LNCAP (cell line): ENCODE measurements at regions not wholly inside any gene's neighbourhood (a gene's known extent, or its start where the extent isn't known, plus 50 kb on each side); places are given as distances from the start of the nearest gene placed in this dataset.

ENCODE experiments used
- TF ChIP-seq, protein P1 (sequence below): fragments of 450-650 bp; IDR thresholded peaks from 2 replicates; pipeline ENCODE4 v1.5.1; 2017; ENCODE audit warnings: mild to moderate bottlenecking

DNA sequence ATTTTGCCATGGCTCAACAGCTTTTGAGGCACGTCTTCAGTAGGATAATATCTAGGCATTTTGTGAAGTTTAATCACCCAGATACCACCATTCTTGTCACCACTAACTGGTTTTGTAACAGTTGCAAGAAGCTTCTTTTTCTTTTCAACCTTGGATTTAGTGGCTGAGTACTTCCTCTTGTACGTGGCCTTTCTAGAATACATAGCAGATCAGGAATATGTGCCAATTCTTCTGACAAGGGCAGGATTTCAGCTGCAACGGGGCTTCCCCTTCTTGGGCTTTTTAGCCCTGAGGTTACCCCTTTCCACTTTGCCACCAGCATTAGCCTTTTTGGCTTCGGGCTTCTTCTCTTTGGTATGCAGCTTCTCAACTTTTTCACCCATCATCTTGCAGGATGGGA, 79.3 kb upstream of the WARS2 start:
- TF ChIP-seq, protein P1, sequence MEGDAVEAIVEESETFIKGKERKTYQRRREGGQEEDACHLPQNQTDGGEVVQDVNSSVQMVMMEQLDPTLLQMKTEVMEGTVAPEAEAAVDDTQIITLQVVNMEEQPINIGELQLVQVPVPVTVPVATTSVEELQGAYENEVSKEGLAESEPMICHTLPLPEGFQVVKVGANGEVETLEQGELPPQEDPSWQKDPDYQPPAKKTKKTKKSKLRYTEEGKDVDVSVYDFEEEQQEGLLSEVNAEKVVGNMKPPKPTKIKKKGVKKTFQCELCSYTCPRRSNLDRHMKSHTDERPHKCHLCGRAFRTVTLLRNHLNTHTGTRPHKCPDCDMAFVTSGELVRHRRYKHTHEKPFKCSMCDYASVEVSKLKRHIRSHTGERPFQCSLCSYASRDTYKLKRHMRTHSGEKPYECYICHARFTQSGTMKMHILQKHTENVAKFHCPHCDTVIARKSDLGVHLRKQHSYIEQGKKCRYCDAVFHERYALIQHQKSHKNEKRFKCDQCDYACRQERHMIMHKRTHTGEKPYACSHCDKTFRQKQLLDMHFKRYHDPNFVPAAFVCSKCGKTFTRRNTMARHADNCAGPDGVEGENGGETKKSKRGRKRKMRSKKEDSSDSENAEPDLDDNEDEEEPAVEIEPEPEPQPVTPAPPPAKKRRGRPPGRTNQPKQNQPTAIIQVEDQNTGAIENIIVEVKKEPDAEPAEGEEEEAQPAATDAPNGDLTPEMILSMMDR = no peak

GRCh38 chr1:119220991-119221390, 80.5 kb upstream of the WARS2 start:
- TF ChIP-seq, protein P1 = no peak

DNA sequence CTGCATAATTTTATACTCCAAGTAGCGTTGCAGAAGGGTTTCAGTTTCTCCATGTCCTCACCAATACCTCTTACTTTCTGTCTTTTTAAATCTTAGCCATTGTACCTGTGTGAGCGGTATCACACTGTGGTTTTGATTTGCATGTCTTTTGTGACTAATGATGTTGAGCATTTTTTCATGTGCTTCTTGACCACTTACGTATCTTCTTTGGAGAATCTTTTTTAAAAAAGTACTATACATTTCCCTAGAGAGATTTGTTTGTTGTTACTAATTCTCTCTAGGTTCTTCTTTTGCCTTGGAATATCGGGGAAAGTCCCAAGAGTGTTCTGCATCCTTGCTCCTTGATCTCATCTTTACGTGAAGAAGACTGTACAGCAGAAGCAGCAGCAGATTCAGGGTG, 81.8 kb upstream of the WARS2 start:
- TF ChIP-seq, protein P1 = no peak

DNA sequence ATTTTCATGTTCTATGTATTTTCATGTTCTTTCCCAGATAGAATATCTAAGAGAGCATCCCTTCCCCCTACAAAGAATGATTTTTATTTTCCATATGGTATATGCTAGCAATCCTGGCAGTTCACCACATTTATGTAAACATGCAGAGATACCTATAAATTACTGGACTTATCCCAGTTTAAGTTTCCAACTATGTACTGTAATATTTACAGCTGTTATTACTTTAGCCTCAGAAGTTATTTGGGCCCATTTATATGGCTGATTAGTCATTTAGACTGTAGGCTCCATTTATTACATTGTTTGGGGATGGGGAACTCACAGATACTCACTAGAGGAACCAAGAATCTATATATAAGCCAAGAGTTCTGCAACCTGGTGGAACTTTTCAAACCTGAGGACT, 84.8 kb upstream of the WARS2 start:
- TF ChIP-seq, protein P1 = no peak

DNA sequence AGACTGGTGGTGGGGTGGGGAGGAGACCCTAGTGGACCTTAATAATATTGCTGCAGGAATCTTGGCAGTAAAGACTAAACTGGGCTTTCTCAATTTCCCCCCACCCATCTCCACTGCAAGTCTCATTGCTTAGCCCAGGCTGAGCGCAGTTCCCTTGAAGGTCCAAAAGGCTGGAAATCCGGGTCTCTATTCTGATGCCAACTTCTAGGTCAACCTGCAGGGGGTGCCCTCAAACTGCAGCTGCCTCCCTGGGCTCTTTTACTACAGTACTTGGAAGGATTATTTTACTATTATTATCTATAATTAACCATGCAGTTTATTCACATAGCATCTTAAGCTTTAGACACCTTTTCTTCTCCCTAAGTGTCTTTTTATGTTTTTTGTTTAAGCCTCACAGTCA, 85.4 kb upstream of the WARS2 start:
- TF ChIP-seq, protein P1 = peak; percentile 29; the same call in 1 of the 2 replicates

- TF ChIP-seq, protein P1 = no peak
These were observed 85.9 kb upstream of the WARS2 start for GRCh38 chr1:119226321-119226720.

DNA sequence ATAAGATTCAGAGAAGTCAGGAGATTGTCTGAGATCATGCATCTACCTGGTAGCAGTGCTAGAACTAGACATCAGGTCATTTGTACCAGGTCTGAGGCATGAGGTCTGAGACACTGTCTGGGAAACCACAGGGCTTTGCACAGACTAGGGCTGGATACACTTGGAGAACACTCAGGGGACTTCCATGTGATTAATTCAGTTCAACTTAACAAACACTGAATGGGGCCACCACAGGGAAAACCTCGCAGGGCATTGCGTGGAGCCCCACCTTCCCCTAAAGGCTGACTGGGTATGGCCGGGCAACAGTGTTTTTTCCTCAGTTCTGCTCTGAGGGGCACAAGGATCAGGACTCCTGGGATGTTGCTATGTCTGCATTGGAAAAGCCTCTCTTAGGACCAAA, 86.5 kb upstream of the WARS2 start:
- TF ChIP-seq, protein P1 = no peak

DNA sequence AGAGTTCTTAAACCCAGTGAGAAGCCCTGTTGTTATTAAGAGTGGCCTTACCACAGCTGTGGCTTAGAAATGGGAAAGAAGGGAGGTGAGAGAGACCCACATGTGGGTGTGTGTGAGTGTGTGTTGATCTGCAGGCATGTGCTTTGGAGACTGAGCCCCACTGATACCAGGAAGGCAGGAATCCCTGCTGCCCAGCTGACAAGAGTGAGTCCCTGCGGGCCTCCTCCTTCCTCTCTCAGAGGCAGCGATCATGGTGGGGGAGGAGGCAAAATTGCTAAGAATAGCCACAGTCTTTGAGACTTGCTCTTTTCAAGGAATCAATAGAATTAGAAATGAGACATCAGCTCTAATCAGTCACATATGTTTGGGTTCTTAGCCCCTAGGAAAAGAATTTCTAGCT, 87.0 kb upstream of the WARS2 start:
- TF ChIP-seq, protein P1 = no peak
